CD14-positive monocyte (primary cell): ENCODE measurements at regions not wholly inside any gene's neighbourhood (a gene's known extent, or its start where the extent isn't known, plus 50 kb on each side); places are given as distances from the start of the nearest gene placed in this dataset.

ENCODE experiments used
- DNase-seq, 3 donors: peaks; one replicate each; pipeline ENCODE4 v3.0.0-alpha.2; 2011 to 2022
- H2AFZ ChIP-seq: 2 replicates; pipeline ENCODE4 v1.6.0; 2012; ENCODE audit warnings: mild to moderate bottlenecking, low read depth, low read length, inconsistent platforms; ENCODE audit not compliant: insufficient read depth, poor library complexity, severe bottlenecking
- H3K27ac ChIP-seq, 2 donors: 1 replicate in 1 of 2; 2 replicates in 1 of 2; pipeline ENCODE4 v1.5.1; 2012 to 2013; ENCODE audit warnings: low read length in 2 of 2, control low read depth in 1 of 2, inconsistent platforms in 1 of 2, low read depth in 1 of 2, mild to moderate bottlenecking in 1 of 2
- H3K27me3 ChIP-seq, 2 donors: one replicate each; pipeline versions ENCODE4 v1.6.0 to v1.6.1; 2011 to 2013; ENCODE audit warnings: low read length in 2 of 2; ENCODE audit not compliant: control insufficient read depth in 2 of 2, insufficient read depth in 2 of 2
- H3K36me3 ChIP-seq, 2 donors: replicated peaks in 1 of 2; 1 replicate in 1 of 2; 2 replicates in 1 of 2; pipeline versions ENCODE4 v1.5.1 to v1.6.1; 2012 to 2013; ENCODE audit warnings: low read length in 2 of 2, control low read depth in 1 of 2, inconsistent platforms in 1 of 2, mild to moderate bottlenecking in 1 of 2; ENCODE audit not compliant: insufficient read depth in 2 of 2, control insufficient read depth in 1 of 2
- H3K4me1 ChIP-seq, 2 donors: 1 replicate in 1 of 2; 2 replicates in 1 of 2; pipeline versions ENCODE4 v1.5.1 to v1.6.1; 2012 to 2013; ENCODE audit warnings: low read length in 2 of 2, control low read depth in 1 of 2, inconsistent platforms in 1 of 2, mild to moderate bottlenecking in 1 of 2, moderate library complexity in 1 of 2; ENCODE audit not compliant: insufficient read depth in 2 of 2, control insufficient read depth in 1 of 2
- H3K4me2 ChIP-seq: replicated peaks from 2 replicates; pipeline ENCODE3; 2012; ENCODE audit warnings: low read length, moderate library complexity, mild to moderate bottlenecking; ENCODE audit not compliant: poor library complexity, severe bottlenecking; ENCODE audit errors: extremely low read depth
- H3K4me3 ChIP-seq, 3 experiments: fragments of 200-600 bp in 1 of 3; sonication (generic) in 1 of 3; replicated peaks in 1 of 3; 1 replicate in 2 of 3; 2 replicates in 1 of 3; pipeline ENCODE4 v1.5.1; 2011 to 2013; ENCODE audit warnings: low read length in 3 of 3, mild to moderate bottlenecking in 3 of 3, control low read depth in 2 of 3, low read depth in 2 of 3, inconsistent platforms in 1 of 3, moderate library complexity in 1 of 3
- H3K79me2 ChIP-seq: 2 replicates; pipeline ENCODE4 v1.6.0; 2012; ENCODE audit warnings: mild to moderate bottlenecking, control low read depth, inconsistent platforms, low read length, moderate library complexity; ENCODE audit not compliant: insufficient read depth
- H3K9ac ChIP-seq: 2 replicates; pipeline ENCODE4 v1.6.0; 2017; ENCODE audit warnings: low read length, mild to moderate bottlenecking; ENCODE audit not compliant: insufficient read depth, poor library complexity, severe bottlenecking
- H3K9me3 ChIP-seq, 2 donors: replicated peaks in 1 of 2; 1 replicate in 1 of 2; 2 replicates in 1 of 2; pipeline versions ENCODE4 v1.5.1 to v1.6.1; 2012 to 2013; ENCODE audit warnings: low read length in 2 of 2, control low read depth in 1 of 2; ENCODE audit not compliant: control insufficient read depth in 1 of 2, insufficient read depth in 1 of 2
- H4K20me1 ChIP-seq: 2 replicates; pipeline ENCODE4 v1.6.0; 2012; ENCODE audit warnings: mild to moderate bottlenecking, low read length, control low read depth, moderate library complexity; ENCODE audit not compliant: insufficient read depth
- H3K27ac Mint-ChIP-seq, 7 donors: one replicate each; pipeline ENCODE4 v1.8.0; 2020; ENCODE audit warnings: mild to moderate bottlenecking in 7 of 7, mixed read lengths in 7 of 7, moderate library complexity in 6 of 7, inconsistent platforms in 2 of 7
- H3K27me3 Mint-ChIP-seq, 3 donors: one replicate each; pipeline ENCODE4 v1.8.0; 2021 to 2022; ENCODE audit warnings: low read depth in 3 of 3, mild to moderate bottlenecking in 3 of 3, mixed read lengths in 3 of 3, moderate library complexity in 3 of 3, inconsistent platforms in 1 of 3
- H3K36me3 Mint-ChIP-seq, 2 donors: one replicate each; pipeline ENCODE4 v1.8.0; 2020; ENCODE audit warnings: mixed read lengths in 2 of 2, inconsistent platforms in 1 of 2, mild to moderate bottlenecking in 1 of 2
- H3K4me1 Mint-ChIP-seq: one replicate; pipeline ENCODE4 v1.8.0; 2020; ENCODE audit warnings: mild to moderate bottlenecking, mixed read lengths
- H3K4me3 Mint-ChIP-seq, 2 donors: one replicate each; pipeline ENCODE4 v1.8.0; 2020; ENCODE audit warnings: mild to moderate bottlenecking in 2 of 2, mixed read lengths in 2 of 2, moderate library complexity in 1 of 2
- H3K9me3 Mint-ChIP-seq, 7 donors: one replicate each; pipeline ENCODE4 v1.8.0; 2020 to 2022; ENCODE audit warnings: mixed read lengths in 7 of 7, mild to moderate bottlenecking in 6 of 7, moderate library complexity in 6 of 7, inconsistent platforms in 2 of 7
- CTCF ChIP-seq: fragments of 200-600 bp; IDR thresholded peaks from one replicate; pipeline ENCODE4 v1.8.0; 2022; ENCODE audit warnings: antibody characterized with exemption, mild to moderate bottlenecking
- WGBS: methylation state at CpG from one replicate; pipeline ENCODE4 v1.1.5; 2013; ENCODE audit warnings: missing lambda C conversion rate; ENCODE audit not compliant: insufficient coverage; 5-methylcytosine and 5-hydroxymethylcytosine counted together
- intact Hi-C, 2 donors: fragments of 100-400 bp; cut with micrococcal nuclease; formaldehyde crosslinking; loops; one replicate each; pipeline versions ENCODE4 v1.15.0 to v1.15.1; 2023

GRCh38 chr3:107132674-107133073 lies 244.6 kb upstream of the CCDC54 start:
- Mint-ChIP-seq H3K27me3 (peaks cover 0 to 3% (median 0%) of the 10 kb centered on the region in 3 donors), H3K27ac (no peak overlapping the region), H3K4me1 (no peaks in the 10 kb centered on the region), H3K9me3 (peaks cover 3 to 15% (median 10%) of the 10 kb centered on the region in 7 donors), H3K4me3 (no peak overlapping the region), H3K36me3 (no peaks in the 10 kb centered on the region)
- no peak overlapping the region for H3K4me3 ChIP-seq
- H3K27ac ChIP-seq, result no peak overlapping the region
- intact Hi-C loops, result no loop called here
- H3K4me2 ChIP-seq, result no peak overlapping the region
- no peaks in the 10 kb centered on the region for H3K4me1 ChIP-seq
- no peak overlapping the region for H3K9ac ChIP-seq
- no peaks in the 10 kb centered on the region for H3K36me3 ChIP-seq
- no peak overlapping the region for H2AFZ ChIP-seq
- 95% methylated on average over 9 of the region's 11 CpGs for WGBS
- H3K27me3 ChIP-seq, result no peaks in the 10 kb centered on the region
- no peaks in the 10 kb centered on the region for H3K79me2 ChIP-seq
- H3K9me3 ChIP-seq, result peaks cover 0 to 3% of the 10 kb centered on the region in 2 donors
- no peak for DNase-seq
- TF ChIP-seq CTCF, result no peak
- H4K20me1 ChIP-seq, result no peaks in the 10 kb centered on the region

GRCh38 chr3:107133891-107134290 lies 243.3 kb upstream of the CCDC54 start:
- Histone ChIP-seq H3K4me1 (no peaks in the 10 kb centered on the region), H3K27ac (no peak overlapping the region), H3K36me3 (no peaks in the 10 kb centered on the region), H3K27me3 (no peaks in the 10 kb centered on the region), H3K9me3 (peaks cover 0 to 3% of the 10 kb centered on the region in 2 donors), H3K79me2 (no peaks in the 10 kb centered on the region), H3K9ac (no peak overlapping the region), H2AFZ (no peak overlapping the region), H4K20me1 (no peaks in the 10 kb centered on the region), H3K4me3 (no peak overlapping the region), H3K4me2 (no peak overlapping the region)
- Mint-ChIP-seq H3K4me1 (no peaks in the 10 kb centered on the region), H3K27ac (no peak overlapping the region), H3K9me3 (peaks cover 3 to 16% (median 10%) of the 10 kb centered on the region in 7 donors), H3K36me3 (no peaks in the 10 kb centered on the region), H3K4me3 (no peak overlapping the region), H3K27me3 (peaks cover 0 to 3% (median 0%) of the 10 kb centered on the region in 3 donors)
- DNase-seq, result no peak
- intact Hi-C loops, result no loop called here
- TF ChIP-seq CTCF, result no peak
- 88% methylated on average over 1 of the region's 3 CpGs for WGBS
